ENCODE measurements at regions not wholly inside any gene's neighbourhood (a gene's known extent, or its start where the extent isn't known, plus 50 kb on each side); places are given as distances from the start of the nearest gene placed in this dataset.
"Not testable (repeated sequence)": the region's sequence is repeated elsewhere in the genome, so short reads cannot be mapped to it uniquely, and the experiment has no call there.

GRCh38 chr12:9447791-9448614 is 159.7 kb downstream of the KLRB1 start:
- TF ChIP-seq CTCF (conservative IDR thresholded peaks at IDR 0.05; ENCODE audit: low read length); EZH2phosphoT487 (IDR thresholded peaks at IDR 0.05; ENCODE audit: borderline replicate concordance, low read depth, low read length): not testable (repeated sequence)
